Limb (tissue), 2 donors: ENCODE measurements at regions not wholly inside any gene's neighbourhood (a gene's known extent, or its start where the extent isn't known, plus 50 kb on each side); places are given as distances from the start of the nearest gene placed in this dataset.
"Not testable (repeated sequence)": the region's sequence is repeated elsewhere in the genome, so short reads cannot be mapped to it uniquely, and the experiment has no call there.

Source experiments
- DNase-seq, 2 donors: peaks; one replicate each; pipeline ENCODE4 v3.0.0-alpha.2; 2016; ENCODE audit errors: extremely low spot score in 2 of 2

GRCh38 chr17:49898366-49899190 lies 50.7 kb upstream of the TAC4 start:
- DNase-seq = no peak

GRCh38 chr17:49899191-49899485 lies 51.3 kb upstream of the TAC4 start:
- no peak for DNase-seq

GRCh38 chr17:49899588-49899987 lies 51.7 kb upstream of the TAC4 start:
- no peak for DNase-seq

GRCh38 chr17:49900801-49901200 lies 52.9 kb upstream of the TAC4 start:
- DNase-seq = not testable (repeated sequence)

DNA sequence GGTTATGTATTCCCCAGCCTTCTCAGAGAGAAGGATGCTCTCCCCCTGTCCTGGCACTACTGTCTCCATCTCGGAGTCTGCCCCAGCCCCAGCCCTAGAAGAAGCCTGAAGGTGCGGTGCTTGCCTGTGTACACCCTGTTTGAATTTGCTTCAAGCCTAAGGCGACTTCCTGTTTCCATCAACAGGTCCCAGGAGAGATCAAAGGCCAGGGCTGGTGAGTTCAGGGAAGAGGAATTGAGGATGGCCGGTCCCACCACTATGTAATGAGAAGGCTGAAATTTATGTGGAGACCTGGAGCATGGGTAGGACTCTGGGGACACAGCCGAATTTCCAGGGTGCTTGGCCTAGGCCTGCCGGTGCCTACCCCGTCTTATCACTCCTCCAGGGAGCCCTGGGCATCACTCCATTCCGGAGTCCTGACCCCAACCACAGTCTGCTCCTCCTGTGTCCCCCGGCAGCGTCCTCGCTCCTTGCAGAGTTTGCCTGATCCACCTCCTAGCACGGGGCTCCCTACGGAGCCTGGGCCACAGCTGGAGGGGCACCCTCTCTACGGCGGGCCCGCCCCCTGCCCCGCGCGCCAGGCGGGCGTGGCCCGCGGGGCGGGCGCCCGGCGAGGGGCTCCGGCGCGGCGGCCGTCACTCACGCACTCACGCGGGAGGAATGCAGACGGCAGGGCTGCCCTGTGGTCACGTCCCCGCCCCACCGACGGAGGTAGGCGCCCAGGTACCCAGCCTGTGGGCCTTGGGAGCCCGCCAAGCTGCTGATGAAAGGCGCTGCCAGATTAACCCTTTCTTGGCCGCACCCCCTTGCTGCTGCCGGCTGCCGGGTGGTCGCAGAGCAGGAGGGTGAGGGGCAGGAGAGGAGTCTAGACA lies 53.8 kb upstream of the TAC4 start:
- peak in 1 of 2 donors; percentile 64 for DNase-seq

GRCh38 chr17:49903523-49903922 lies 55.7 kb upstream of the TAC4 start:
- DNase-seq = no peak

- no peak for DNase-seq
Measured at GRCh38 chr17:49904893-49905292, 57.0 kb upstream of the TAC4 start.

DNA sequence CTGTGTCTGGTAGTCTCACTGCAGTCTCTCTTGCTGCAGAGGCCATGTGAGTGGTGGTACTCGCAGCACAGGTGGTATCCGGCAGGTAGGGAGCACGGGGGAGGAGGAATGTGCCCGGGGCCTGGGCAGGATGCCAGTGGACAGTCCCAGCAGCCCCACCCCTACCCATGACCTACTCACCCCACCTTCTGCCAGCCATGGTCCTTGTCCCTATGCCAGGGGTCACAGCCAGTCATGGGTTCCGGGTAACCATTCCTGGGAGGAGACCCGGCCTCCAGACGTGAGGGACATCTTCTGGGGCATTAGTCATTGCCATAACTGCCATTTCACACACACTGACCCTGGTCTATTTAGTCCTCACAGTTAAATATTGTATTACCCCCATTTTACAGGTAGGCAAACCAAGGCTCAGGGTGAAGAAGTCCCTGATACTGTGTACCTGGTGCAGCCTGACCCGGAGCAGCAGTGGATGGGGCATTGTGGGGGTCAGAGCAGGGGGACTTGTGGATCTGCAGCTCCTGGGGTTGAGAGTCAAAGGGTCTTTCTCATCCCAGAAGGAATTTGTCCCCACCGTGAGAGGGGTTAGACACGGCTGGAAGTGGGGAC lies 58.8 kb upstream of the TAC4 start:
- no peak for DNase-seq

GRCh38 chr17:49907279-49907678 lies 59.4 kb upstream of the TAC4 start:
- no peak for DNase-seq

GRCh38 chr17:49908782-49909714 lies 59.9 kb upstream of the DLX4 start:
- DNase-seq = no peak

- DNase-seq = no peak
Measured at GRCh38 chr17:49910094-49910857, 58.7 kb upstream of the DLX4 start.

GRCh38 chr17:49910858-49911204 lies 58.2 kb upstream of the DLX4 start:
- DNase-seq = no peak

DNA sequence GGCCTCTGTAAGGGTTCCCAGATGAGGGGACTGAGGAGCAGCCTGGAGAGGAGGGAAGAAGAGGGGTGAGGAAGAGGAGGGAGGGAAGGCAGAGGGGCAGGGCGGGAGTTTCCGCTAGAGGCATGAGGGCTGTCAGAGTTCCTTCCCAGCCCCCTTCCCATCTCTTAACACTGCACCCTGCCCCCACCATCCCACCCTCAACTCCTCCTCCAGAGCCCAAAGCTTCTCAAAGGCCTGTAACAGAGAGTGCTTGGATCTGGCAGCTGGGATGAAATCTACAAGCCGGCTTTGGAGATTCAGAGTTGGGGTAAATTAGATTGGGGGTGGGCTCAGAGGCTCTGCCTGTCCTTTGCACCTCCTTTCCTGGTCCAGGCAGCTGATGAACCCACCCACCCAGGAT lies 57.3 kb upstream of the DLX4 start:
- no peak for DNase-seq

GRCh38 chr17:49913226-49914095 lies 55.5 kb upstream of the DLX4 start:
- DNase-seq = no peak

GRCh38 chr17:49914096-49914490 lies 54.9 kb upstream of the DLX4 start:
- DNase-seq = no peak

DNA sequence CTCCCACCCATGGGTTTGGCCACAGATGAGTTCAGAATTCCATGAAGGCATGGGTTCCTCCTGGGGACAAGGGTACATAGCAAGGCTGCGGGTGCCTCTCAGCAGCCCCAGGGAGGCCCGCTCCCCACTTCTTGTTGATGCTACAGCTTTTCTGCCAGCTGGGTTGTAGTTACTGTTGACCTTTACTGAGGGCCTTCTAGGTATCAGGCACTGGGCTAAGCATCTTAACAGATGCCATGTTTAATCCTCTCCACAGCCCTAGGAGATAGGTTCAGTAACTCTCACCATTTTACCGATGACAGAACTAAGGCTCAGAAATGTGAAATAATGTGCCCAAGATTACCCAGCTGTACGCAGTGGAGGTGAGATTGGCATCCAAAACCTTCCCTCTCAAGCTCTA lies 54.3 kb upstream of the DLX4 start:
- no peak for DNase-seq

- DNase-seq = no peak
Measured at GRCh38 chr17:49915260-49915659, 53.7 kb upstream of the DLX4 start.

DNA sequence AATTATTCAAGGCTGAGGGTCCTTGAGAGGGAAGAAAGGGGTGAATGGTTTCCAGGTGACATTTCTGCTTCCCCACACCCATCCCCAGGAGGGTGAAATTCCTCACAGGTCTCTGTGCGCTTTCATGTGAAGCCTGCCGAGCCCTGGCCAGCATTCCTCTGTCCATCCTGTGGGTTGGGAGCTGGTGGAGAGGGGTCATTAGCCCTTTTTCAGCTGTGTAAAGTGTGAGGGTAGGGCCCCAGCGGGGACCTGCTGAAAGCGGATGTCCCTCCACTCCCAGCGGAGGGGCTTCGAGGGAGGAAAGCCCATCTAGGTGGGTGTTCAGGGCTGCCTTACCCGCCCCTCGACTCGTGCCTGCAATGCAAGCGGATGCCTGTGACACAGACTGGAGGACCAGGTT lies 53.3 kb upstream of the DLX4 start:
- no peak for DNase-seq

- DNase-seq = no peak
Measured at GRCh38 chr17:49916854-49917515, 52.0 kb upstream of the DLX4 start.
